IPS DF 6.9 (cell line): ENCODE measurements at regions not wholly inside any gene's neighbourhood (a gene's known extent, or its start where the extent isn't known, plus 50 kb on each side); places are given as distances from the start of the nearest gene placed in this dataset.

Experiments
- DNase-seq: peaks from one replicate; pipeline ENCODE4 v3.0.0-alpha.2; 2013; ENCODE audit warnings: low read depth, low spot score
- H3K27ac ChIP-seq: one replicate; pipeline ENCODE4 v1.5.1; 2013; ENCODE audit warnings: low read length, control low read depth
- H3K27me3 ChIP-seq: 2 replicates; pipeline ENCODE4 v1.6.1; 2013; ENCODE audit warnings: mild to moderate bottlenecking, low read length; ENCODE audit not compliant: control insufficient read depth, insufficient read depth
- H3K36me3 ChIP-seq: 2 replicates; pipeline ENCODE4 v1.6.1; 2013; ENCODE audit warnings: low read length; ENCODE audit not compliant: control insufficient read depth, insufficient read depth
- H3K4me1 ChIP-seq: 2 replicates; pipeline ENCODE4 v1.6.1; 2013; ENCODE audit warnings: low read length; ENCODE audit not compliant: control insufficient read depth, insufficient read depth
- H3K4me3 ChIP-seq: 2 replicates; pipeline ENCODE4 v1.5.1; 2013; ENCODE audit warnings: mild to moderate bottlenecking, low read length
- H3K9me3 ChIP-seq: 2 replicates; pipeline ENCODE4 v1.6.1; 2013; ENCODE audit warnings: low read length, inconsistent platforms; ENCODE audit not compliant: control insufficient read depth, insufficient read depth
- WGBS: extraction: QIAGEN DNeasy Blood & Tissue Kit; methylation state at CpG from one replicate; pipeline ENCODE4 v1.1.7; 2013; ENCODE audit warnings: mixed read lengths, missing lambda C conversion rate; ENCODE audit not compliant: insufficient read length, insufficient coverage; 5-methylcytosine and 5-hydroxymethylcytosine counted together

DNA sequence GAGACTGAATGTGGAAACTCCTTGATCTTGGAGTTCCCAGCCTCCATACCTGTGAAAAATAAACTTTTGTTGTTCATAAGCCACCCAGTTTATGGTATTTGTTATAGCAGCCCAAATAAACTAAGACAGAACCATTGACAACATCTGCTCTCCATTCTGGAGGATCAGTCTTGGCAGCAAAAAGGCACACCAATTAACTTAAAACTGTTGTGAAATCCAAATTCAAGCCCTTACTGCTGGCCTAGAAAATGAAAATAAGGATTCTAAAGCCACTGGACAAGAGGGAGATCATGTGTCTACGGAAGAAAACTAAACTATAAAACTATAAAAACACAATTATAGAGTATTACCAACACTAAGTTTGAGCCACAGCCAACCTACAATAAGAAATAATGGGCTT lies 172.1 kb upstream of the RNPC3 start:
- Histone ChIP-seq H3K27me3 (no peaks in the 10 kb centered on the region), H3K4me1 (no peaks in the 10 kb centered on the region), H3K36me3 (no peaks in the 10 kb centered on the region), H3K4me3 (no peak overlapping the region), H3K27ac (no peak overlapping the region), H3K9me3 (no peaks in the 10 kb centered on the region)
- no peak for DNase-seq
- WGBS: no CpG with 5 or more reads among the region's 1 CpG

GRCh38 chr1:103348136-103348535 lies 177.4 kb upstream of the RNPC3 start:
- no peak overlapping the region for H3K4me3 ChIP-seq
- no peaks in the 10 kb centered on the region for H3K4me1 ChIP-seq
- no CpG with 5 or more reads among the region's 1 CpG for WGBS
- no peaks in the 10 kb centered on the region for H3K27me3 ChIP-seq
- DNase-seq: no peak
- H3K9me3 ChIP-seq: no peaks in the 10 kb centered on the region
- no peaks in the 10 kb centered on the region for H3K36me3 ChIP-seq
- H3K27ac ChIP-seq: no peak overlapping the region

- no peaks in the 10 kb centered on the region for H3K4me1 ChIP-seq
- no peak overlapping the region for H3K27ac ChIP-seq
- no peak overlapping the region for H3K4me3 ChIP-seq
- no peaks in the 10 kb centered on the region for H3K27me3 ChIP-seq
- no peaks in the 10 kb centered on the region for H3K36me3 ChIP-seq
- DNase-seq: no peak
- no peaks in the 10 kb centered on the region for H3K9me3 ChIP-seq
- WGBS: no CpG with 5 or more reads among the region's 3 CpGs
Measured at GRCh38 chr1:103344930-103345329, 180.6 kb upstream of the RNPC3 start.

GRCh38 chr1:103341377-103341880 lies 184.1 kb upstream of the RNPC3 start:
- no peaks in the 10 kb centered on the region for H3K9me3 ChIP-seq
- H3K36me3 ChIP-seq: no peaks in the 10 kb centered on the region
- DNase-seq: no peak
- no peaks in the 10 kb centered on the region for H3K4me1 ChIP-seq
- no peak overlapping the region for H3K27ac ChIP-seq
- H3K4me3 ChIP-seq: no peak overlapping the region
- H3K27me3 ChIP-seq: no peaks in the 10 kb centered on the region
- WGBS: 100% methylated on average over 1 of the region's 2 CpGs

DNA sequence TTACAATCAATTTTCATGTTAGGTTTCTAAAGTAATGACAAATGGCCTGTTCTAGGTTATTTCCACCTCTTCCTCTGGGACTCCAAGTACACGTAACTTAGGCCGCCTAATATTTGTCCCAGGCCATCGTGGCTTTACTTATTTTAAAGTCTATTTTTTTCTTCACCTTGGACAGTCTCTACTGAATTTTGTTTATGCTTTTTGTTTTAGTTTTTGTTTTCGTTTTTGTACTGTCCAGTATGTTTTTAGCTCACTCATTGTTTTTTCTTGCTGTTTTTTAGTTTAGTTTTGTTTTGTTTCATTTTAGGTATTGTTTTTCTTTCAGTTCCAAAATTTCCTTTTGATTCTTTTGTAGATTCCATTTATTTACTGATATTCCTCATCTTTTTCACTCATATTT lies 187.7 kb upstream of the RNPC3 start:
- Histone ChIP-seq H3K9me3 (no peaks in the 10 kb centered on the region), H3K36me3 (no peaks in the 10 kb centered on the region), H3K4me1 (no peaks in the 10 kb centered on the region), H3K27ac (no peak overlapping the region), H3K27me3 (no peaks in the 10 kb centered on the region), H3K4me3 (no peak overlapping the region)
- DNase-seq: no peak
- no CpG with 5 or more reads among the region's 4 CpGs for WGBS

- Histone ChIP-seq H3K4me3 (no peak overlapping the region), H3K9me3 (no peaks in the 10 kb centered on the region), H3K27ac (no peak overlapping the region), H3K27me3 (no peaks in the 10 kb centered on the region), H3K4me1 (no peaks in the 10 kb centered on the region), H3K36me3 (no peaks in the 10 kb centered on the region)
- DNase-seq: no peak
- no CpG with 5 or more reads among the region's 1 CpG for WGBS
Measured at GRCh38 chr1:103336408-103336807, 189.1 kb upstream of the RNPC3 start.

DNA sequence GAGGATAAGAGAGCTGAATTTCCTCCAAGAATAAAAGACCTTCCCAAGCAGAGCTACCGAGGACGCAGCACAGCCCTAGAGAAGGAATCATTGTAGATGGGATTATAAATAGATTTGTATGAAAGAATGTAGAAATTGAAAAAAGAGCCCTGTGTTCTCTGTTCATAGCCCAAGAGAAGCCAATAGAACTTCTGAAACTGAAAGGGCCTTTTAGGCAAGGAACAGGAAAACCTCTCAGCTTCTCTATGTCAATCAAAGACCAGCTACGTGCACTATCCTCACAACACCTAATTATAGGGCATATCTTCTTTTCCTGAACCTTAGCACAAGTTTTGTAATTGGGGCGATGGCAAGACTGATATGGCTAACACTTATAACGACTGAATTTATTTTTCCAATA lies 192.4 kb upstream of the RNPC3 start:
- no CpG with 5 or more reads among the region's 5 CpGs for WGBS
- Histone ChIP-seq H3K27ac (no peak overlapping the region), H3K9me3 (no peaks in the 10 kb centered on the region), H3K4me3 (no peak overlapping the region), H3K4me1 (no peaks in the 10 kb centered on the region), H3K36me3 (no peaks in the 10 kb centered on the region), H3K27me3 (no peaks in the 10 kb centered on the region)
- no peak for DNase-seq

- Histone ChIP-seq H3K27me3 (no peaks in the 10 kb centered on the region), H3K36me3 (no peaks in the 10 kb centered on the region), H3K4me1 (no peaks in the 10 kb centered on the region), H3K4me3 (no peak overlapping the region), H3K9me3 (no peaks in the 10 kb centered on the region), H3K27ac (no peak overlapping the region)
- no CpG with 5 or more reads among the region's 4 CpGs for WGBS
- no peak for DNase-seq
Measured at GRCh38 chr1:103327054-103327719, 198.3 kb upstream of the RNPC3 start.

GRCh38 chr1:103326595-103326994 lies 198.9 kb upstream of the RNPC3 start:
- Histone ChIP-seq H3K4me3 (no peak overlapping the region), H3K9me3 (no peaks in the 10 kb centered on the region), H3K27ac (no peak overlapping the region), H3K36me3 (no peaks in the 10 kb centered on the region), H3K4me1 (no peaks in the 10 kb centered on the region), H3K27me3 (no peaks in the 10 kb centered on the region)
- DNase-seq: no peak

DNA sequence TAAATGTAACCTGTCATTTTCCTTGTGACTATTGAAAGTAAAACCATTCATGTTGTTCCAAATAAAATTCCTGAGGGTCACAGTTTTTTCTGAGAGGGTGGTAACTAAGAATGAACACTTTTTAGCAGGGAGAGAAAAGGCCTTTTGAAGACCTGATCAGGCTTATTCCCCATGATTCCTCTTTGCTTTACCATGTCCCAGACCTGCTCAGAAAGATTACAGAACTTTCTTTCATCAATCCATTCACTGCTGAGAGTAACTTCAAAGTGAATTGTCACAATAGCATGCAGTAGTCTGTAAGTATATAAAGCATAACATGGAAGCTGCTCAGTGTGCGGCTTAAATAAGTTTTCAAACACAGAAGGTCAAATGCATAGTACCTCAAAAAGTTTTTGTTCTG lies 201.5 kb upstream of the COL11A1 start:
- no peaks in the 10 kb centered on the region for H3K27me3 ChIP-seq

GRCh38 chr1:103307751-103308150 lies 199.4 kb upstream of the COL11A1 start:
- 100% methylated on average over 1 of the region's 2 CpGs for WGBS
- no peak overlapping the region for H3K4me3 ChIP-seq
- no peak overlapping the region for H3K27ac ChIP-seq
- no peak for DNase-seq
- H3K9me3 ChIP-seq: no peaks in the 10 kb centered on the region
- H3K27me3 ChIP-seq: no peaks in the 10 kb centered on the region
- no peaks in the 10 kb centered on the region for H3K4me1 ChIP-seq
- no peaks in the 10 kb centered on the region for H3K36me3 ChIP-seq

More for the DNA sequence above, 201.5 kb upstream of the COL11A1 start:
- no peaks in the 10 kb centered on the region for H3K4me1 ChIP-seq
- H3K4me3 ChIP-seq: no peak overlapping the region
- no peak for DNase-seq
- WGBS: no CpG with 5 or more reads among the region's 1 CpG
- no peak overlapping the region for H3K27ac ChIP-seq
- no peaks in the 10 kb centered on the region for H3K9me3 ChIP-seq
- no peaks in the 10 kb centered on the region for H3K36me3 ChIP-seq
